KMS-11 (cell line): ENCODE measurements at regions not wholly inside any gene's neighbourhood (a gene's known extent, or its start where the extent isn't known, plus 50 kb on each side); places are given as distances from the start of the nearest gene placed in this dataset.

ENCODE experiments used
- H2AFZ ChIP-seq: fragments of 200-600 bp; sonication (generic); 2 replicates; pipeline ENCODE4 v1.6.1; 2016; ENCODE audit warnings: antibody characterized with exemption, mixed run types, low read depth
- H3K27ac ChIP-seq: fragments of 200-600 bp; sonication (generic); 2 replicates; pipeline ENCODE4 v1.6.1; 2016; ENCODE audit warnings: mild to moderate bottlenecking, mixed run types
- H3K27me3 ChIP-seq: fragments of 200-600 bp; sonication (generic); 2 replicates; pipeline ENCODE4 v1.6.1; 2017; ENCODE audit warnings: mild to moderate bottlenecking, low read depth, mixed run types, moderate library complexity; ENCODE audit not compliant: insufficient read depth
- H3K36me3 ChIP-seq: fragments of 200-600 bp; sonication (generic); 2 replicates; pipeline ENCODE4 v1.6.1; 2017; ENCODE audit warnings: mild to moderate bottlenecking, mixed run types; ENCODE audit not compliant: insufficient read depth
- H3K4me1 ChIP-seq: fragments of 200-600 bp; sonication (generic); 2 replicates; pipeline ENCODE4 v1.6.1; 2016; ENCODE audit warnings: mild to moderate bottlenecking, low read depth, mixed run types; ENCODE audit not compliant: poor library complexity, severe bottlenecking
- H3K4me2 ChIP-seq: fragments of 200-600 bp; sonication (generic); 2 replicates; pipeline ENCODE4 v1.7.0; 2016; ENCODE audit warnings: mild to moderate bottlenecking, mixed run types
- H3K4me3 ChIP-seq: fragments of 200-600 bp; sonication (generic); IDR thresholded peaks from 2 replicates; pipeline ENCODE4 v1.6.1; 2017; ENCODE audit warnings: low read depth, low read length, mixed read lengths; ENCODE audit not compliant: insufficient read depth
- H3K79me2 ChIP-seq: fragments of 200-600 bp; sonication (generic); 2 replicates; pipeline ENCODE4 v1.6.1; 2016; ENCODE audit warnings: low read depth, mixed run types; ENCODE audit not compliant: insufficient read depth
- H3K9ac ChIP-seq: fragments of 200-600 bp; sonication (generic); 2 replicates; pipeline ENCODE4 v1.6.1; 2016; ENCODE audit warnings: mild to moderate bottlenecking, mixed run types
- H4K20me1 ChIP-seq: fragments of 200-600 bp; sonication (generic); 2 replicates; pipeline ENCODE4 v1.6.1; 2016; ENCODE audit warnings: mild to moderate bottlenecking, mixed run types; ENCODE audit not compliant: insufficient read depth
- CTCF ChIP-seq: fragments of 200-600 bp; sonication (generic); conservative IDR thresholded peaks from 2 replicates; pipeline ENCODE4 v1.6.1; 2017; ENCODE audit warnings: low read depth, mild to moderate bottlenecking, antibody characterized with exemption, low read length, moderate library complexity, mixed read lengths

GRCh38 chr4:137000432-137000831 is 531.9 kb downstream of the PCDH18 start:
- Histone ChIP-seq H3K4me3 (no peak overlapping the region), H4K20me1 (no peaks in the 10 kb centered on the region), H3K27ac (no peak overlapping the region), H2AFZ (no peak overlapping the region), H3K9ac (no peak overlapping the region), H3K36me3 (no peaks in the 10 kb centered on the region), H3K79me2 (no peaks in the 10 kb centered on the region), H3K4me2 (no peak overlapping the region), H3K4me1 (no peaks in the 10 kb centered on the region), H3K27me3 (no peaks in the 10 kb centered on the region)
- no peak for TF ChIP-seq CTCF

GRCh38 chr4:136992032-136992431 is 540.3 kb downstream of the PCDH18 start:
- Histone ChIP-seq H3K79me2 (no peaks in the 10 kb centered on the region), H3K27ac (no peak overlapping the region), H4K20me1 (no peaks in the 10 kb centered on the region), H3K4me1 (no peaks in the 10 kb centered on the region), H3K4me3 (no peak overlapping the region), H3K27me3 (no peaks in the 10 kb centered on the region), H3K4me2 (no peak overlapping the region), H3K9ac (no peak overlapping the region), H3K36me3 (no peaks in the 10 kb centered on the region), H2AFZ (no peak overlapping the region)
- TF ChIP-seq CTCF = no peak

GRCh38 chr4:136985683-136986082 is 546.6 kb downstream of the PCDH18 start:
- H3K36me3 ChIP-seq = no peaks in the 10 kb centered on the region
- H2AFZ ChIP-seq = no peak overlapping the region
- no peak for TF ChIP-seq CTCF
- no peaks in the 10 kb centered on the region for H3K27me3 ChIP-seq
- no peaks in the 10 kb centered on the region for H3K4me1 ChIP-seq
- no peak overlapping the region for H3K4me2 ChIP-seq
- no peak overlapping the region for H3K4me3 ChIP-seq
- H3K9ac ChIP-seq = no peak overlapping the region
- H3K79me2 ChIP-seq = no peaks in the 10 kb centered on the region
- H3K27ac ChIP-seq = no peak overlapping the region
- H4K20me1 ChIP-seq = no peaks in the 10 kb centered on the region

GRCh38 chr4:136967069-136967468 is 565.2 kb downstream of the PCDH18 start:
- Histone ChIP-seq H2AFZ (no peak overlapping the region), H3K4me3 (no peak overlapping the region), H3K36me3 (no peaks in the 10 kb centered on the region), H3K4me1 (no peaks in the 10 kb centered on the region), H3K27me3 (no peaks in the 10 kb centered on the region), H3K9ac (no peak overlapping the region), H3K27ac (no peak overlapping the region), H3K4me2 (no peak overlapping the region), H3K79me2 (no peaks in the 10 kb centered on the region), H4K20me1 (no peaks in the 10 kb centered on the region)
- TF ChIP-seq CTCF = no peak

GRCh38 chr4:136965478-136965877 is 566.8 kb downstream of the PCDH18 start:
- H3K9ac ChIP-seq = no peak overlapping the region
- no peaks in the 10 kb centered on the region for H3K36me3 ChIP-seq
- no peak for TF ChIP-seq CTCF
- no peak overlapping the region for H3K27ac ChIP-seq
- H3K4me2 ChIP-seq = no peak overlapping the region
- no peaks in the 10 kb centered on the region for H3K79me2 ChIP-seq
- no peak overlapping the region for H2AFZ ChIP-seq
- no peaks in the 10 kb centered on the region for H3K4me1 ChIP-seq
- H3K27me3 ChIP-seq = no peaks in the 10 kb centered on the region
- H4K20me1 ChIP-seq = no peaks in the 10 kb centered on the region
- no peak overlapping the region for H3K4me3 ChIP-seq
